Fibroblast of skin of right quadriceps (primary cell): ENCODE measurements at regions not wholly inside any gene's neighbourhood (a gene's known extent, or its start where the extent isn't known, plus 50 kb on each side); places are given as distances from the start of the nearest gene placed in this dataset.
"Not testable (repeated sequence)": the region's sequence is repeated elsewhere in the genome, so short reads cannot be mapped to it uniquely, and the experiment has no call there.

ENCODE experiments used
- DNase-seq: peaks from one replicate; pipeline ENCODE4 v3.0.0-alpha.2; 2013

- not testable (repeated sequence) for DNase-seq
Observed at GRCh38 chr18:14321217-14321616, 189.0 kb upstream of the ZNF519 start.

- DNase-seq, result not testable (repeated sequence)
Observed at GRCh38 chr18:14301255-14301654, 169.0 kb upstream of the ZNF519 start.

GRCh38 chr18:14295081-14295480 lies 162.8 kb upstream of the ZNF519 start:
- not testable (repeated sequence) for DNase-seq

- DNase-seq, result no peak
Observed at GRCh38 chr18:14285053-14285452, 152.8 kb upstream of the ZNF519 start.

GRCh38 chr18:14275391-14275790 lies 143.2 kb upstream of the ZNF519 start:
- DNase-seq, result not testable (repeated sequence)

- DNase-seq, result not testable (repeated sequence)
Observed at GRCh38 chr18:14265637-14266410, 133.6 kb upstream of the ZNF519 start.

GRCh38 chr18:14262786-14263185 lies 130.6 kb upstream of the ZNF519 start:
- DNase-seq, result not testable (repeated sequence)

- not testable (repeated sequence) for DNase-seq
Observed at GRCh38 chr18:14250084-14250677, 117.9 kb upstream of the ZNF519 start.

DNA sequence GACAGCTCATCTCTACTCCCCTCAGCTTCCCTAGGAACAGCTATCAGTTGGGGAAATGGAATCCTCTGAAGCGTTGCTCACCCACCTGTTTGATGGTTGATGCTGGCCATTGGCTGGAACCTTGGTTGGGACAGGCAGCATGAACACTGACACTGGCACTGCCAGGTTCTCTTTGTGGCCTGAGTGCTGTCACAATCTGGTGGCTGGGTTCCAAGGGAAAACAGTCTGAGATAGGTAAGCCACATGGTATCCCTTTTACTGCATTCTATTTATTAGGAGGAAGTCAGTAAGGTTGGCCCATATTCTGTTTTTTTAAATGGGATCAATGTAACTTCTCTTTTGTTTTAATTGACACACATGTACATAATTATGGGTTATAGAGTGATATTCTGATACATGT lies 107.0 kb upstream of the ZNF519 start:
- not testable (repeated sequence) for DNase-seq

DNA sequence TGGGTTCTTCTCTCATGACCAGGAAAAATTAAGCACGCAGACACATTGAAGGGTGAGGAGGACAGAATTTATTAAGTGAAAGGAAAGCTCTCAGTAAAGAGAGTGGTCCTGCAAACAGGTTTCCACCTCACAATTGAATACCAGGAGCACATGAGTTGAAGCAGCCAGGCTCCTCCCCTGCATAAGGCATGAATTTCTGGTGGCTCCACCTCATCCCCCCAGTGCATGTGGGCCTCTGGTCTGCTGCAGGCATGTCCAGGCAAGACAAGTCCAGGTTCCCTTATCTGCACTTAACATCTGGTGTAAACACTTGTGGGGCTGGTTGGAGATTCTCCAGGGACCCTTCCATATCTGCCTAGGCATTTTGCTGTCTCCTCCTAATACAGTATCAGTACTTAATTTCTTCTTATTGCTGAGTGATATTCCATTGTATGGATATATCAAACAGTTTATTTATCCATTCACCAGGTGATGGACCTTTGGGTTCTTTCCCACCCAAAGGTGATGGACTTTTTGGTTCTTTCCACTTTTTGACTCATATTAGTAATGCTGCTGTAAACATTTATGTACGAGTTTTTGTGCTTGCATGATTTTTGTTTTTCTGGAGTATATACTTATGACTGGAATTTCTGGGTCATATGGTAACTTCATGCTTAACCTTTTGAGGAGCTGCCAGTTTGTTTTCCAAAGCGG lies 104.3 kb upstream of the ZNF519 start:
- DNase-seq, result not testable (repeated sequence)

GRCh38 chr18:14225286-14225679 lies 93.0 kb upstream of the ZNF519 start:
- DNase-seq, result not testable (repeated sequence)

- not testable (repeated sequence) for DNase-seq
Observed at GRCh38 chr18:14224551-14225285, 92.5 kb upstream of the ZNF519 start.

- not testable (repeated sequence) for DNase-seq
Observed at GRCh38 chr18:14223919-14224318, 91.7 kb upstream of the ZNF519 start.

DNA sequence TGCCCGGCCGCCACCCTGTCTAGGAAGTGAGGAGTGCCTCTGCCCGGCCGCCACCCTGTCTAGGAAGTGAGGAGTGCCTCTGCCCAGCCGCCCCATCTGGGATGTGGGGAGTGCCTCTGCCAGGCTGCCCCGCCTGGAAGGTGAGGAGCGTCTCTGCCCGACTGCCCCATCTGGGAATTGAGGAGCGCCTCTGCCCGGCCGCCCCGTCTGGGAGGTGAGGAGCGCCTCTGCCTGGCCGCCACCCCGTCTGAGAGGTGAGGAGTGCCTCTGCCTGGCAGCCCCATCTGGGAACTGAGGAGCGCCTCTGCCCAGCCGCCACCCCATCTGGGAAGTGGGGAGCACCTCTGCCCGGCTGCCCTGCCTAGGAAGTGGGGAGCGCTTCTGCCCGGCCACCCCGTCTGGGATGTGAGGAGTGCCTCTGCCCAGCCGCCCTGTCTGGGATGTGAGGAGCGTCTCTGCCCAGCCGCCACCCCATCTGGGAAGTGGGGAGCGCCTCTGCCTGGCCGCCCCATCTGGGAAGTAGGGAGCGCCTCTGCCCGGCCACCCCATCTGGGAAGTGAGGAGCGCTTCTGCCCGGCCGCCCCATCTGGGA lies 91.1 kb upstream of the ZNF519 start:
- not testable (repeated sequence) for DNase-seq

DNA sequence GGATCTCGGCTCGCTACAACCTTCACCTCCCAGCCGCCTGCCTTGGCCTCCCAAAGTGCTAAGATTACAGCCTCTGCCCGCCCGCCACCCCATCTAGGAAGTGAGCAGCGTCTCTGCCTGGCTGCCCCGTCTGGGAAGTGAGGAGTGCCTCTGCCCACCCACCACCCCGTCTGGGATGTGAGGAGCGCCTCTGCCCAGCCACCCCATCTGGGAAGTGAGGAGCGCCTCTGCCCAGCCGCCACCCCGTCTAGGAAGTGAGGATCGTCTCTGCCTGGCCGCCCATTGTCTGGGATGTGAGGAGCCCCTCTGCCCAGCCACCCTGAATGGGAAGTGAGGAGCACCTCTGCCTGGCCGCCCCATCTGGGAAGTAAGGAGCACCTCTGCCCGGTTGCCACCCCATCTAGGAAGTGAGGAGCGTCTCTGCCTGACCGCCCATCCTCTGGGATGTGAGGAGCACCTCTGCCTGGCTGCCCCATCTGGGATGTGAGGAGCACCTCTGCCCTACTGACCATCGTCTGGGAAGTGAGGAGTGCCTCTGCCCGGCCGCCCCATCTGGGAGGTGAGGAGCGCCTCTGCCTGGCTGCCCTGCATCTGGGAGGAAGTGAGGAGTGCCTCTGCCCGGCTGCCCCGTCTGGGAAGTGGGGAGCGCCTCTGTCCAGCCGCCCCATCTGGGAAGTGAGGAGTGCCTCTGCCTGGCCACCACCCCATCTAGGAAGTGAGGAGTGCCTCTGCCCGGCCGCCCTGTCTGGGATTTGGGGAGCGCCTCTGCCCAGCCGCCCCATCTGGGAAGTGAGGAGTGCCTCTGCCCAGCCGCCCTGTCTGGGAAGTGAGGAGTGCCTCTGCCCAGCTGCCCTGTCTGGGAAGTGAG lies 90.4 kb upstream of the ZNF519 start:
- DNase-seq, result not testable (repeated sequence)

DNA sequence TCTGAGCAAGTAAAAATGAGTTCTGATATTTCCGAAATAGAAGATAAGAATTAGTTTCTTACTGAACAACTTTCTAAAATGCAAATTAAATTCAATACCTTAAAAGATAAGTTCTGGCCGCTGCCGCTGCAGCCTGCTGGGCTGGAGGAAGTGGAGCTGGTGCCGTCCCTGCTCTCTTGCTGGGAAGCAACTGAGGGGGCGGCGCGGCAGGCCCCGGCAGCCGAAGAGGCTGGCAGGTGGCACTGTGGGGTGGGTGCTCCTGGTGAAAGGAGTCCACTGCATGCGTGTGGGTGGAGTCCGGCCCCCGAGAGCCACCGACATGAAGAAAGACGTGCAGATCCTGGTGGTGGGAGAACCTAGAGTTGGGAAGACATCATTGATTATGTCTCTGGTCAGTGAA lies 89.5 kb upstream of the ZNF519 start:
- no peak for DNase-seq

- not testable (repeated sequence) for DNase-seq
Observed at GRCh38 chr18:14215952-14216351, 83.7 kb upstream of the ZNF519 start.

- not testable (repeated sequence) for DNase-seq
Observed at GRCh38 chr18:14203424-14203823, 71.2 kb upstream of the ZNF519 start.

- not testable (repeated sequence) for DNase-seq
Observed at GRCh38 chr18:14190776-14191442, 58.7 kb upstream of the ZNF519 start.

DNA sequence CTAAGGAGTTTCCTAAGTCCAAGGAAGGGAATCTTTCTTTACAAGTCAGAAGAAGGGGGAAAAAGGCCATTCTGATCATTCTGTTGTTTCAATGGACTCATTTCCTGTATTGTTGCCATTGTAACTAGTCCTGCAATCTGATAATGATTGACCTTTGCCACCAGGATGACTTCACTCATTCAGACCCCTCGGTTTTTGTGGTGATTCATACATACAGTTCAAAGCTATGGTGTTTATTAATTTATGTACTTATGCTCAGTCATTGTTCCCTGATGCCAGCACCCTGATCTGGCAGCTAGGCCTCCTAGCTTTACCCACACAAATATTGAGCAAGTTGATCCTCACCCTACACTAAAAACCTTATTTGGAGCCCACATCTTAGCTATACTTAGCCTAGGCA lies 57.6 kb upstream of the ZNF519 start:
- DNase-seq, result peak; percentile 2
